ENCODE measurements at regions not wholly inside any gene's neighbourhood (a gene's known extent, or its start where the extent isn't known, plus 50 kb on each side); places are given as distances from the start of the nearest gene placed in this dataset.
"Not testable (repeated sequence)": the region's sequence is repeated elsewhere in the genome, so short reads cannot be mapped to it uniquely, and the experiment has no call there.

GRCh38 chr2:61671561-61672315, 133.6 kb upstream of the XPO1 start:
- no peak for DNase-seq

DNA sequence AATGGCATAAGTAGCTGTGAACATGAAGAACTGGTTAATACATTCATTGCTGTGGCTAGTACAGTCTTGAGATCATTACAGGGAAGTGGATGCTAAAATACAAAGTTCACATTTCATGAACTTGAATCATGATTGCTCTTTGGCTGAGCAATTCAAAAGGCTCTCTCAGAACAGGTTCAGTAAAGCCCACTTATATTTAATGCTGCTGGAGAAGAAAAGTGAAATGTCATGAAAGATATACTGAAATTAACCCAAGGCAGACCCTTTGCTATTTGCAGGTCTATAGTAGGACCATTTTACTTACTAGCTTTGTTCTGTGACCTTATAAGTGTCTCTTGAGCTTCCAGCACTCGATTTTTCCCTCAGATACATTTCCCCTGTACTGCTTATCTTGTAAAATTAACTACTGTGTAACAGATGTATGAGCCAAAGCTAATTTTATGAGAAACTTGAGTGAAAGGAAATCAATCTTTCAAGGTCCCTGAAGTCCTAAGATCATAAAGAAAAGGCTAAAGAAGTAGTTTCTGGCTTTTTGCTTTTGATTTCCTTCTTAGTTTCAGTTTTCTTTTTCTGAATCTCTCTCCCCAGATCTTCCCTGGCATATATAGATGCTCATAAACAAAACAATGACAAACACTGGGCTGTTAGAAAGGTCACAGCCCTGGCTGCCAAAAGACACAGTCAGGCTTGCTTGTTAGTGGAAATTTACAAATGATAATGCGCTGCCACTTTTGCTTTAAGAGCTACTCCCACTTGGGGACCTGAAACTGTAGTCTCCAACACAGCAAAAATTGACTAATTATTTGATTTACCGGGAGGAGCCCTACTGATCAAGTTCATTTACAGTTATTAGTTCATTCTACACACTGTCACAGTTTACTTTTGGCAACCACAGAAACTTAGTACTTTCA, 132.7 kb upstream of the XPO1 start:
- DNase-seq, result no peak

DNA sequence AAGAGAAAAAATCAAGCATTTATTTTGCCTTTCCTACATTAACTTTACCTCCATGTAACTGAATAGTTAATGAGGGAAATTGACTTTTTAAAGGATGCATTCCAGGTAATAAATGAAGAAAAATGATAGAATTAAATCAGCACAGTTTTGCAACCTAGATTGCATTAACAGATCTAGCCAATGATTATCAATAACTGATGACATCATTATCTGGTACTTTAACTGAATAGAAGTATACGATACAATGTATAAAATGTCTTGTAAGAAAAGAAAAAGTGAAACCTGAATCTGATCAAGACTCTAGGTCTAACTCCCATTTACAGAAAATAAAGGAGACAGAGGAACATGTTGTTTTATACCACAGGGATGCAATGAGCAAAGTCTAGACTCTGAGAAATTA, 126.0 kb upstream of the XPO1 start:
- no peak for DNase-seq

DNA sequence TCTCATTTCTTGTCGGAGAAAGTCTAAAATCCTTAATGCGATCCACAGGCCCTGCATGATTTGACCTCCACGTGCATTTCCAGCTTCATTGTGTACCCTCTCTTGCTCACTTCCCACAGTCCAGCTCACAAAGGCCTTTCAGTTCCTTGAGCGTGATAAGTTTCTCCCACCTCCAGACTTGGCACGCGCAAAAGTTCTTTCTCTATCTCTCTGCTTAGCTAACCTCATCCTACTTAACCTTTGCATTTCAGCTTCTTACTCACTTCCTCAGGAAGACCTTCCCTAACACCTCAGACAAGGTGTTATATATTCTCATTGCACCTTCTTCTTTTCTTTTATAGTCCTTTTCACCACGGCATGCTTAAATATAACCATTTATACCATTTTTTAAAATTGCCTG, 124.8 kb upstream of the XPO1 start:
- no peak for DNase-seq

DNA sequence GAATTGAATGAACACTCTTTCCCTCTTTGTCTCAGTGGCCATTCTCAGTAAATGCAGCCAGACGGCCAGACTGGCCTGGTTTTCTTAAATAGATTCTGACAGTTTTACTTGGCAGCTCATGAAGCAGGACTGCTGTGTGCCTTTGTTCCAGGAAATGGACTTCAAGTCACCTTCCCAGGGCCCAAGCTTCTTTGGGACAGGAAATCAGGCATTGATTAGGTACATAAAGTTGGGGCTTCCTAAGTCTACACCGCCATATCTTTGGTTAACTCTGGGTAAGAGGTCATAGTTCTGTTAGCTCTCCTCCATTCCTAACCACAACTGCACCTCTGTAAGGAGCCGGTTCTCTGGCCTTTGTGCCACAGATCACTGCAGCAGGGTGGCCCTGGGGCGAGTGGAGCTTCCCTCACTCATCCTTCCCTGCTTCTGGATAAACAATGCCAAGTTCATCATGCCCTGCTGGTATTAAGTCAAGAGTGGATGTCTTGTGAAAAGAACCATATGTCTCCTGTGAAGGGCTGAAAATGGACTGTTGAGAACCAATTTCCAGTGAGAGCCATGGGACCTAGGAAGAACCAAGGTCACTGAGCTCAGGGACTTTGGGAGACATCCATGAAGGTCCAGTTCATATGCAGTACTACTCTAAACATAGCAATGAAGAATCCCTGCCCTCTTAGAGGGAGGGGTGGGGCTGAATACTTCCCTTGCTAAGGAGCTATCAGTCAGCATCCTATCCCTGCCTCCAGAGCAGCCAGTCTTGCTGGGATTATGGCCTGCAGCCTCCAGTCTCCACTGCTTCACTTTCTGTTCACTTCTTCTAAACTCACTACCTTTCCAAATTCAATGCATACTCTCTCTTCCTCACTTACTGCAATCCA, 122.6 kb upstream of the XPO1 start:
- DNase-seq, result no peak

- no peak for DNase-seq
Observed at GRCh38 chr2:61658841-61659780, 121.0 kb upstream of the XPO1 start.

GRCh38 chr2:61649946-61650345, 111.8 kb upstream of the XPO1 start:
- not testable (repeated sequence) for DNase-seq

GRCh38 chr2:61649021-61649420, 110.9 kb upstream of the XPO1 start:
- DNase-seq, result no peak

DNA sequence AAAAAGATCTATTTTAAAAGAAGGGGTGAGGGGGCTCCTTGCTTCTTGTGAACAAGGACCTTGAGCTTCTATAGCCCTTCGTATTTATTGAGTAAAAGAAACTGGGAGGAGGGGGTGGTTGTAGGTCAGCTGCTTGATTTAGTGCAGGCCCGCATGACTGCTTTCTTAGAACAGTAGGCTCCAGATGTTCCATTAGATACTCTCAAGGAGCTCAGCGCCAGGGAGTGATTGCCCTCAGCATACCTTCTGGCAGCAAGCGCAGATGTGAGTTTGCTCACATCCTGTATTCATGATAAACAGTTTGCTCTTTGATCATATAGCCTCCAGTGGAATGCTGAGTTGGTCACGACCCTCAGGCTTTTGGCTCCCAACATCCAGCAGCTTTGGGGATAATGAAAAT, 108.9 kb upstream of the XPO1 start:
- DNase-seq, result no peak

DNA sequence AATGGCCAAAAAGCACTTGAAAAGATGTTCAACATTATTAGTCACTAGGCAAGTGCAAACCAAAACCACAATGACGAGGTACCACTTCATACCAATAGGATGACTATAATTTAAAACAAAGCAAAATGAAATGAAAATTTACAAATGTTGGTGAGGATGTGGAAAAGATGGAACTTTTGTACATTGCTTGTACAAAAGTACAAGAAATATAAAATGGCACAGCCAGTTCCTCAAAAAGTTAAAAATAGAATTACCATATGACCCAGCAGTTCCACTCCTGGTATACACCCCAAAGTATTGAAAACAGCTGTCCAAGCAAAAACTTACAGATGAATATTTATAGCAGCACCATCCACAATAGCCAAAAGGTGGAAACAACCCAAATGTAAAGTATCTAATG, 107.8 kb upstream of the XPO1 start:
- no peak for DNase-seq

DNA sequence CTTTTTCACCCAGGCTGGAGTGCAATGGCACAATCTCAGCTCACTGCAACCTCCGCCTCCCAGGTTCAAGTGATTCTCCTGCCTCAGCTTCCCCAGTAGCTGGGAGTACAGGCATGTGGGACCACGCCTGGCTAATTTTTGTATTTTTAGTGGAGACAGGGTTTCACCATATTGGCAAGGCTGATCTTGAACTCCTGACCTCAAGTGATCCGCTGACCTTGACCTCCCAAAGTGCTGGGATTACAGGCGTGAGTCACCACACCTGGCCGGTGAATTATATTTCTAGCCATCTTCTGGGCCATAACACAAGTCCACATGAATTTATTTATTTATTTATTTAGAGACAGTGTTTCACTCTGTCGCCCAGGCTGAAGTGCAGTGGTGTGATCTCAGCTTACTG, 105.0 kb upstream of the XPO1 start:
- not testable (repeated sequence) for DNase-seq

- no peak for DNase-seq
Observed at GRCh38 chr2:61640406-61640805, 102.2 kb upstream of the XPO1 start.

- DNase-seq, result no peak
Observed at GRCh38 chr2:61639721-61640120, 101.6 kb upstream of the XPO1 start.

GRCh38 chr2:61636686-61637085, 98.5 kb upstream of the XPO1 start:
- DNase-seq, result no peak

DNA sequence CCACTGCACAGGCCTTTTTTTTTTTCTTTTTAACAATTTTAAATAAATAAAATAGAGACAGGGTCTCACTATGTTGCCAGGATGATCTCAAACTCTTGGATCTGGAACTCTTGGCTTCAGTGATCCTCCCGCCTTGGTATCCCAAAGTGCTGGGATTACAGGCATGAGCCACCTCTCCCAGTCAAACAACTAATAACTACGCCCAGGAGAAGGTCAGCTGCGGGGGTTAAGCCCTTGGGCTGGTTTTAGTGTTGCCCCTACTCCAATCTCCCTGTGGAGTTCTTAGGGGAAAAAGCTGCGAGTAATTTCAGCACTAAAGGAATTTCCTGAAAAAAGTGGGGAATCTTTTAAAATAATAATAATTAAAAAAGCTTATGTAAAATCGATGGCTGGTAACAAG, 96.4 kb upstream of the XPO1 start:
- no peak for DNase-seq

- no peak for DNase-seq
Observed at GRCh38 chr2:61633250-61633649, 95.1 kb upstream of the XPO1 start.

- DNase-seq, result no peak
Observed at GRCh38 chr2:61632276-61633169, 94.4 kb upstream of the XPO1 start.

- DNase-seq, result no peak
Observed at GRCh38 chr2:61631321-61631720, 93.2 kb upstream of the XPO1 start.

GRCh38 chr2:61626827-61627226, 88.7 kb upstream of the XPO1 start:
- DNase-seq, result no peak

DNA sequence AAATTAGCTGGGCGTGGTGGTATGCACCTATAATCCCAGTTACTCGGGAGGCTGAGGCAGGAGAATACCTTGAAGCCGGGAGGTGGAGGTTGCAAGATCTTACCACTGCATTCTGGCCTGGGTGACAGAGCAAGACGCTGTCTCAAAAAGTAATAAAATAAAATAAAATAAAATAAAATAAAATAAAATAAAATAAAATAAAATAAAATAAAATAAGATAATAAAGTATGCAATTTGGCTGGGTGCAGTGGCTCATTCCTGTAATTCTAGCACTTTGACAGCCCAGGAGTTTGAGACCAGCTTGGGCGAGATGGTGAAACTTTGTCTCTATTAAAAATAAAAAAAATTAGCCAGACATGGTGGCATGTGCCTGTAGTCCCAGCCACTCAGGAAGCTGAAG, 85.6 kb upstream of the XPO1 start:
- DNase-seq, result no peak
